ENCODE measurements at regions not wholly inside any gene's neighbourhood (a gene's known extent, or its start where the extent isn't known, plus 50 kb on each side); places are given as distances from the start of the nearest gene placed in this dataset.

DNA sequence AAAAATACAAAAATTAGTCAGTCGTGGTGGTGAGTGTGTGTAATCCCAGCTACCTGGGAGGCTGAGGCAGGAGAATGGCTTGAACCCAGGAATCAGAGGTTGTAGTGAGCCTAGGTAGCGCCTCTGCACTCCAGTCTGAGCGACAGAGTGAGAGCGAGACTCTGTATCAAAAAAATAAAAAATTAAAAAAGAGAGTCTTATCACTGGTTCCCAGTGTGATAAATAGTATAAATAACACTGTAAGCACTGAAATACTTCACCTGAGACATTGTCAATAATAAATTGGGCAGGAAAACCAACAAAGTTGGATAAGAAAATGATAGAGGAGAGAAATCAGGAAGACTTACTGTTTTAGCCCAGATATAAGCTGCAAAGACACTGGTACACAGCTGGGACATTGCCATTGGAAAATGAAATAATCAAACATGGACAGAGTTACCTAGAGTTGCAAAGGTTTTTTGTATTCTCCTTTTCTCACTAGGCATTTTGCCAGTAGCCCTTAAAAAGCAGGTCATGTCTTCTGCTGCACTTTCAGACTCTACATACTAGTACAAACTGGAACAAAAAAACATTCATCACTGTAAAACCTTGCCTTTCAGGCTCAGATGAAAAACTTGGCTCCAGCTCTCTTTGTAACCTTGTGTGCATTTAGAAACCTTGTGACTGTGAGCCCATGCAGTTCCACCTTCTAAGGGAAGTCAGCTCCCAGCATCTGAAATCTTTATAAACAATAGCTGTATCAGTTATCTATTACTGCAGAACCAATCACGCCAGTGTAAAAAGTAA is 55.0 kb upstream of the PPP1R2C start:
- TF ChIP-seq CTCF (IDR thresholded peaks at IDR 0.05) (no peak), POLR2A (IDR thresholded peaks at IDR 0.05) (no peak)
